ENCODE measurements at regions not wholly inside any gene's neighbourhood (a gene's known extent, or its start where the extent isn't known, plus 50 kb on each side); places are given as distances from the start of the nearest gene placed in this dataset.

GRCh38 chr2:195482010-195482409, 175.0 kb upstream of the SLC39A10 start:
- no peak for DNase-seq (ENCODE audit: low read depth, low spot score)
- Histone ChIP-seq H3K27ac (ENCODE audit: insufficient read depth, low read depth, low read length) (no peak overlapping the region), H2AFZ (ENCODE audit: low read depth, low read length) (no peak overlapping the region), H3K9me3 (replicated peaks; ENCODE audit: control insufficient read depth, insufficient read depth, low read length) (no peaks in the 10 kb centered on the region), H4K20me1 (replicated peaks; ENCODE audit: control insufficient read depth, extremely low read depth, insufficient read depth, low read length) (no peaks in the 10 kb centered on the region), H3K36me3 (ENCODE audit: control insufficient read depth in 2 of 2, extremely low read depth in 1 of 2, insufficient read depth in 2 of 2, low read length in 2 of 2) (no peaks in the 10 kb centered on the region), H3K9ac (replicated peaks; ENCODE audit: extremely low read depth, insufficient read depth, low read length) (no peak overlapping the region), H3K79me2 (ENCODE audit: control insufficient read depth, insufficient read depth, low read length) (no peaks in the 10 kb centered on the region), H3K9me1 (replicated peaks; ENCODE audit: control insufficient read depth, extremely low read depth, insufficient read depth, low read length) (no peaks in the 10 kb centered on the region), H3K27me3 (ENCODE audit: control insufficient read depth in 2 of 2, insufficient read depth in 2 of 2, low read length in 2 of 2) (no peaks in the 10 kb centered on the region), H3K4me3 (replicated peaks in 1 of 3; ENCODE audit: insufficient read depth in 1 of 3, low read depth in 1 of 3, low read length in 3 of 3) (no peak overlapping the region), H3K4me2 (ENCODE audit: insufficient read depth, low read length) (no peak overlapping the region), H3K4me1 (ENCODE audit: control insufficient read depth, extremely low read depth, insufficient read depth, low read length) (no peaks in the 10 kb centered on the region)
- no peak for TF ChIP-seq EZH2 (IDR thresholded peaks at IDR 0.05; ENCODE audit: borderline replicate concordance, low read depth, low read length, severe bottlenecking)
- no peak for TF ChIP-seq CTCF (IDR thresholded peaks at IDR 0.05; ENCODE audit: extremely low read depth in 1 of 2, insufficient read depth in 1 of 2, low read depth in 1 of 2, low read length in 2 of 2)
- TF ChIP-seq JUN (IDR thresholded peaks at IDR 0.05; ENCODE audit: borderline replicate concordance, insufficient read depth, insufficient read length, low read depth): no peak
- TF ChIP-seq GATA2 (IDR thresholded peaks at IDR 0.05; ENCODE audit: insufficient read depth, insufficient read length, low read depth, low read length): no peak
- TF ChIP-seq MYC (IDR thresholded peaks at IDR 0.05; ENCODE audit: low read depth, low read length): no peak
- no peak for TF ChIP-seq FOS (IDR thresholded peaks at IDR 0.05; ENCODE audit: borderline replicate concordance, insufficient read depth, low read length)
- intact Hi-C loops (cut with micrococcal nuclease) (no loop called here), dilution Hi-C loops (cut with MboI; ENCODE audit: extremely low pct_ligation_motif_present, low sequenced_read_pairs) (no loop called here)
- no peak for FAIRE-seq
- BruUV-seq (replicated peaks): no TSS peak
- ChIA-PET POLR2A (no interaction called here), CTCF (interaction anchor here (0.9 to 1.3 kb wide), 3 partner anchors 13 to 456 kb away, joined by 3 read pairs; no protein-coding TSS in a partner anchor)

- no peaks in the 10 kb centered on the region for H4K20me1 ChIP-seq (replicated peaks; ENCODE audit: control insufficient read depth, extremely low read depth, insufficient read depth, low read length)
- CTCF ChIA-PET: no interaction called here
- no peak overlapping the region for H3K4me3 ChIP-seq (replicated peaks in 1 of 3; ENCODE audit: insufficient read depth in 1 of 3, low read depth in 1 of 3, low read length in 3 of 3)
- no peaks in the 10 kb centered on the region for H3K9me3 ChIP-seq (replicated peaks; ENCODE audit: control insufficient read depth, insufficient read depth, low read length)
- POLR2A ChIA-PET: no interaction called here
- no peaks in the 10 kb centered on the region for H3K27me3 ChIP-seq (ENCODE audit: control insufficient read depth in 2 of 2, insufficient read depth in 2 of 2, low read length in 2 of 2)
- intact Hi-C loops (cut with micrococcal nuclease) (no loop called here), dilution Hi-C loops (cut with MboI; ENCODE audit: extremely low pct_ligation_motif_present, low sequenced_read_pairs) (no loop called here)
- no peak overlapping the region for H3K4me2 ChIP-seq (ENCODE audit: insufficient read depth, low read length)
- H3K9me1 ChIP-seq (replicated peaks; ENCODE audit: control insufficient read depth, extremely low read depth, insufficient read depth, low read length): no peaks in the 10 kb centered on the region
- FAIRE-seq (no peak), DNase-seq (ENCODE audit: low read depth, low spot score) (no peak)
- BruUV-seq (replicated peaks): no TSS peak
- TF ChIP-seq JUN (IDR thresholded peaks at IDR 0.05; ENCODE audit: borderline replicate concordance, insufficient read depth, insufficient read length, low read depth) (no peak), CTCF (IDR thresholded peaks at IDR 0.05; ENCODE audit: extremely low read depth in 1 of 2, insufficient read depth in 1 of 2, low read depth in 1 of 2, low read length in 2 of 2) (no peak), POLR2A (IDR thresholded peaks at IDR 0.05; ENCODE audit: low read depth, low read length) (no peak), MYC (IDR thresholded peaks at IDR 0.05; ENCODE audit: low read depth, low read length) (no peak), MAX (IDR thresholded peaks at IDR 0.05; ENCODE audit: insufficient read depth, insufficient read length) (no peak), EZH2 (IDR thresholded peaks at IDR 0.05; ENCODE audit: borderline replicate concordance, low read depth, low read length, severe bottlenecking) (no peak), FOS (IDR thresholded peaks at IDR 0.05; ENCODE audit: borderline replicate concordance, insufficient read depth, low read length) (no peak), POLR2AphosphoS5 (IDR thresholded peaks at IDR 0.05; ENCODE audit: insufficient read depth, low read depth, low read length) (no peak), GATA2 (IDR thresholded peaks at IDR 0.05; ENCODE audit: insufficient read depth, insufficient read length, low read depth, low read length) (no peak)
- H3K9ac ChIP-seq (replicated peaks; ENCODE audit: extremely low read depth, insufficient read depth, low read length): no peak overlapping the region
- no peak overlapping the region for H2AFZ ChIP-seq (ENCODE audit: low read depth, low read length)
- no peaks in the 10 kb centered on the region for H3K4me1 ChIP-seq (ENCODE audit: control insufficient read depth, extremely low read depth, insufficient read depth, low read length)
- H3K27ac ChIP-seq (ENCODE audit: insufficient read depth, low read depth, low read length): no peak overlapping the region
- H3K36me3 ChIP-seq (ENCODE audit: control insufficient read depth in 2 of 2, extremely low read depth in 1 of 2, insufficient read depth in 2 of 2, low read length in 2 of 2): no peaks in the 10 kb centered on the region
- H3K79me2 ChIP-seq (ENCODE audit: control insufficient read depth, insufficient read depth, low read length): no peaks in the 10 kb centered on the region
These were observed 176.9 kb upstream of the SLC39A10 start for GRCh38 chr2:195480121-195480520.

Measured in endothelial cell of umbilical vein (primary cell).